ENCODE measurements at regions not wholly inside any gene's neighbourhood (a gene's known extent, or its start where the extent isn't known, plus 50 kb on each side); places are given as distances from the start of the nearest gene placed in this dataset.

DNA sequence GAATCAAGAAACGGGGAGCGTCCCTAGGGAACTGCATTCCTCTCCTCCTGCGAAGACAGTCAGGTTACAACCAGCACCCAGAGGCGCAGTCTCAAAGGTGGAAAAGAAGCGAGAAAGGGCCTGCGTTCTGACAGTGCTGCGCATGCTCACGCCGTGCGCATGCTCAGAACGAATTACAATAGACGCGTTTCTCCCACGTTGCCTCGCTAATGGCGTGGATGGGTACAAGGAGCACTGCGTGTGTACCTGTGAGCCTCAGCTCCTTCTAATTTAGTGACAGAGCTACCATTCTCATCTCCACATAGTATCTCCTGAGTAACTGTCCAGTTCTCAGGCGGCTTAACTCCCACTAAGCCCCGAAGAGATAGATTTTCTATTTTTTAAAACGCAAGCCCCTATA is 448.8 kb downstream of the TXNL1 start:
- TF ChIP-seq, protein P1, sequence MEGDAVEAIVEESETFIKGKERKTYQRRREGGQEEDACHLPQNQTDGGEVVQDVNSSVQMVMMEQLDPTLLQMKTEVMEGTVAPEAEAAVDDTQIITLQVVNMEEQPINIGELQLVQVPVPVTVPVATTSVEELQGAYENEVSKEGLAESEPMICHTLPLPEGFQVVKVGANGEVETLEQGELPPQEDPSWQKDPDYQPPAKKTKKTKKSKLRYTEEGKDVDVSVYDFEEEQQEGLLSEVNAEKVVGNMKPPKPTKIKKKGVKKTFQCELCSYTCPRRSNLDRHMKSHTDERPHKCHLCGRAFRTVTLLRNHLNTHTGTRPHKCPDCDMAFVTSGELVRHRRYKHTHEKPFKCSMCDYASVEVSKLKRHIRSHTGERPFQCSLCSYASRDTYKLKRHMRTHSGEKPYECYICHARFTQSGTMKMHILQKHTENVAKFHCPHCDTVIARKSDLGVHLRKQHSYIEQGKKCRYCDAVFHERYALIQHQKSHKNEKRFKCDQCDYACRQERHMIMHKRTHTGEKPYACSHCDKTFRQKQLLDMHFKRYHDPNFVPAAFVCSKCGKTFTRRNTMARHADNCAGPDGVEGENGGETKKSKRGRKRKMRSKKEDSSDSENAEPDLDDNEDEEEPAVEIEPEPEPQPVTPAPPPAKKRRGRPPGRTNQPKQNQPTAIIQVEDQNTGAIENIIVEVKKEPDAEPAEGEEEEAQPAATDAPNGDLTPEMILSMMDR (IDR thresholded peaks at IDR 0.05): no peak
- TF ChIP-seq POLR2A (IDR thresholded peaks at IDR 0.05): no peak
